ENCODE measurements at regions not wholly inside any gene's neighbourhood (a gene's known extent, or its start where the extent isn't known, plus 50 kb on each side); places are given as distances from the start of the nearest gene placed in this dataset.
"Not testable (repeated sequence)": the region's sequence is repeated elsewhere in the genome, so short reads cannot be mapped to it uniquely, and the experiment has no call there.

DNA sequence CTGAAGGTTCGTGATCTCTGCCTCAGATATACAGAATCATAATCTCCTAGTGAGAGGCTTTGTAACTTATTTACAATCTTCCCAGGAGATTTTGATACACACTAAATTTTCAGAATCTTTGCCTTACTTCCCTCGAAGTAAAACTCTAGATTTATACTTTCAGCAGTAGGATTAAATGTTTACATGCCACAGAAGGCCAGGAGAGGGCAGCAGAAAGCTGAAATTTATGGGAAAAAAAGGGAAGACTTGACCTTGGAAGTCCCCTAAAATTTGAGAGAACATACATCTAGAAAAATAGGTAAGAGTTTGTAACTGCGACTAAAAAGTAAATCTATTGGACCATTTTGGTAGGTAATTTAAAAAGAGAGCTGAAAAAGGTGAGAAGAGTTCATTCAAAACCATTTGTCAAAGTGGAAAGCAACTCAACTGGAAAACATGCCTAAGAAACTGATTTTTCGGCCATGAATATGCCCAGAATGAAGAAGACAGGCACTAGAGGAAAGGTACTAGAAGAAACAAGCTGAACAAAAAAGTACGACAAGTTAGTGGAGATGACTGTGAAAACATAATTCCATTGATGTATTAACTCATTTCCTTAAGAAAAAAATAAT, 242.0 kb upstream of the MDGA2 start:
- peak in 13 of 56 donors; percentile 0 to 59 (median 7) for DNase-seq

DNA sequence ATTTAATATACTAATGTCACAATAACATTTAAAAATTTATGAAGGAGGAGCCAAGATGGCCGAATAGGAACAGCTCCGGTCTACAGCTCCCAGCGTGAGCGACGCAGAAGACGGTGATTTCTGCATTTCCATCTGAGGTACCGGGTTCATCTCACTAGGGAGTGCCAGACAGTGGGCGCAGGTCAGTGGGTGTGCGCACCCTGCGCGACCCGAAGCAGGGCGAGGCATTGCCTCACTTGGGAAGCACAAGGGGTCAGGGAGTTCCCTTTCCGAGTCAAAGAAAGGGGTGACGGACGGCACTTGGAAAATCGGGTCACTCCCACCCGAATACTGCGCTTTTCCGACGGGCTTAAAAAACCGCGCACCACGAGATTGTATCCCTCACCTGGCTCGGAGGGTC, 225.7 kb upstream of the MDGA2 start:
- DNase-seq: not testable (repeated sequence)

DNA sequence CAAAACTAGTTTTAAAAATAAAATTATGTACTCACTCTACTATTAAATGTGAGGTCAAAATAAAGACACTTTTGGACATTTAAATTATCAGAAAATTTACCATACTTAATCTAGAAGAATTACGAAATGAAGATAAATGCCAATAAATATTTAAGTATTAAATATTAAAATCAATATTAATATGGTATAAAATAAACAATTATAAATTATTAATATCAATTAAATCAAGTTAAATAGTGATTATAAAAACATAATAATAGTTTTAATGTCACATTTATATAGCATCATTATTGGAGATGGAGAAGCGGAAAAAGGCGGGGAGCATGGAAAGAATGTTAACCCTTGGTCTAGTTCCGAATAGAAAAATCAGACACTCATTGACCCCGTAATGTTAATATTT, 224.3 kb upstream of the MDGA2 start:
- DNase-seq: no peak

GRCh38 chr14:47874350-47874749, 198.9 kb upstream of the MDGA2 start:
- DNase-seq: no peak

GRCh38 chr14:47872588-47872987, 197.2 kb upstream of the MDGA2 start:
- no peak for DNase-seq

GRCh38 chr14:47863441-47863840, 188.0 kb upstream of the MDGA2 start:
- DNase-seq: no peak

DNA sequence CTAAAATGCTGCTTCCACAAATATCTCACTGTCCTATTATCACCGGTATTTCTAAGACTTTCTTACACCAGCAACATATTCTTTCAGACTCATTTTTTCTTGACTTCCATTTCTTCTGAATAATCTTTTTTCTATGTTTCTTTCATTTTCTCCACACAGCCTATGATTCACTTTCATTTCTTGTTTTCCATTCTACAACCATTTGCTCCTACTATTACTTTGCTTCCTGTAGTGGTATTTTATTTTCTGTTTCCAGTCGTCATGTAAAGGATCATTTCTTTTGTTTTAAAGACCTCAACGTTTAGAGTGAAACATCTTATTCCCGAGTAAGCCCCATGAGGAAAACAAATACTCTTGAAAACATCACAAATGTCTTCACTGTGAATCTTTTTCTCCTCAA, 182.2 kb upstream of the MDGA2 start:
- no peak for DNase-seq

GRCh38 chr14:47852278-47852677, 176.9 kb upstream of the MDGA2 start:
- DNase-seq: no peak

GRCh38 chr14:47846008-47846407, 170.6 kb upstream of the MDGA2 start:
- DNase-seq: no peak

GRCh38 chr14:47843236-47843635, 167.8 kb upstream of the MDGA2 start:
- DNase-seq: no peak

DNA sequence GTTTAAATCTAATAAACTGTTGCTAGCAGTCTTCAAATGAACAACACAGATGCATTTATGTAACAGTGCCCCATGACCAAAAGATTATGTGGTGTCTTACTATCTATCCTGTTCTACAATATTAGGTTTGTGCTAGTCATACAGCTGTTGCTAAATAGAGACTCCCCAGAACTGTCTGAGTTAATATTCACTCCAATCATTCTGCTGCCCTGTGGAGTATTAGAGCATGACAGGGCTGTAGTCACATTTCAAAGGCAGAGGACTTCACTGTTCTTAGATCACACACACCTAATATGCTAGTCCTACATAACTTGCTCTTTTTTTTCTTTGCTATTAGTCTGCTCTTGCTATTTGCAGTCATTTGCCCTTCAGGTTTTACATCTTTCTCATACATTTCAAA, 157.6 kb upstream of the MDGA2 start:
- DNase-seq: no peak

GRCh38 chr14:47826809-47827208, 151.4 kb upstream of the MDGA2 start:
- DNase-seq: no peak

- DNase-seq: no peak
Measured at GRCh38 chr14:47822326-47822725, 146.9 kb upstream of the MDGA2 start.

GRCh38 chr14:47821135-47821534, 145.7 kb upstream of the MDGA2 start:
- DNase-seq: no peak

DNA sequence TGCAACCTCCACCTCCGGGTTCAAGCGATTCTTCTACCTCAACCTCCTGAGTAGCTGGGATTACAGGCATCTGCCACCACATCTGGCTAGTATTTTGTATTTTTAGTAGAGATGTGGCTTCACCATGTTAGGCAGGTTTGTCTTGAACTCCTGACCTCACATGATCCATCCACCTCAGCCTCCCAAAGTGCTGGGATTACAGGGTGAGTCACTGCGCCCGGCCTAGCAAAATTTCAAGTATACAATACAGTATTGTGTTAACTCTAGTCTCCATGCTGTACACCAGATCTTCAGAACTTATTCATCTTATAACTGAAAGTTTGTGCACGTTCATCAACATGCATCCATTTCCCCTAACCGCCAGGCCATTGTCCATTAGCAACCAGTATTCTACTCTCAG, 115.1 kb upstream of the MDGA2 start:
- no peak for DNase-seq

- no peak for DNase-seq
Measured at GRCh38 chr14:47785058-47785457, 109.7 kb upstream of the MDGA2 start.

DNA sequence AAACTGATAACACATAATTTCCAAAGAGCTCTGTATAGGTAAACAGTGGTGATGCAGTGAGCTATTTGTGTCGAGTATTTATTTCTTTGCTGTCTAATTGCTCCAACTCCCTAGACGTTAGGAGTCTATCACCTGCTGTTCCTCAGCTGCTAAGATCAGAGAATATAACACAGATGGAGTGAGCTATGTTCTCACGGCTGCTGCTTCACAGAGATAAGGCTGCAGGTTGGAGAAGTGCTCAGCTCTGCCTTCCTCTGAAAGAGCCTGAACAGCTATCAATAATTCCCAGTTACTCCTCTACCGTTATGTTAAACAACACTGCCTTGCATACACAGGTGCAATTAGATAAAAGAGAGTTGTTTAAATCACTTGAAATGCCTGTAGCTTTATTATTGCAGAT, 103.2 kb upstream of the MDGA2 start:
- no peak for DNase-seq

DNA sequence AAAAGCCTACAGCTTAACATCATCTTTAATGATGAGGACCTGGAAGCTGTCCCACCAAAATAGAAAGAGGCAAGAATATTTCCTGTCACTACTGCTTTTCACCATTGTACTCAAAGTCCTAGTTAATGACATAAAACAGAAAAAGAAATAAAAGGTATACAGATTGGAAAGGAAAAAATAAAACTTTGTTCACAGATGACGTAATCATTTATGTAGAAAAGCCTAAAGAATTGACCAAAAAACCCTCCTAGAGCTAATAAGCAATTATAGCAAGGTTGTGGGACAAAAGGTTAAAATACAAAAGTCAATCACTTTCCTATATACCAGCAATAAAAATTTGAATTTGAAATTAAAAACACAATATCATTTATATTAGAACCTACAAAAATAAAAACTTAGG, 97.2 kb upstream of the MDGA2 start:
- DNase-seq: no peak

GRCh38 chr14:47763188-47763854, 87.9 kb upstream of the MDGA2 start:
- DNase-seq: no peak

DNA sequence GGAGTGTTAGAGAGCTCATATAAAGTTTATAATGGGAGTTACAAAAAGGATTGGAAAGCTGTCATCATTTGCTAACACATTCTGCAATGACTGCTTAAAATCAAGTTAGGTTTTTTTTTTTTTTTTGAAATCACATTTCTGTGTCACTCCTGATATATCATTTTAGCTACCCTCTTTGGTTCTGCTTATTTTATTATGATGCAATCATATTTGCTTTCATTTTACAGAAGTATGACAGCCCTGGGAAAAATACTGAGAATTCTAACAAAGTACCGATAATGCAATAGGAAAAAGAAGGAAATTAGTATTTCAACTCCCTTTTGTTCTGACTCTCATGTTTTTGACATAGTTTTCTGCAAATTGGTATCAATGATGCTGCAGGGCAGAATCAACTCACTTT, 71.6 kb upstream of the MDGA2 start:
- no peak for DNase-seq

DNA sequence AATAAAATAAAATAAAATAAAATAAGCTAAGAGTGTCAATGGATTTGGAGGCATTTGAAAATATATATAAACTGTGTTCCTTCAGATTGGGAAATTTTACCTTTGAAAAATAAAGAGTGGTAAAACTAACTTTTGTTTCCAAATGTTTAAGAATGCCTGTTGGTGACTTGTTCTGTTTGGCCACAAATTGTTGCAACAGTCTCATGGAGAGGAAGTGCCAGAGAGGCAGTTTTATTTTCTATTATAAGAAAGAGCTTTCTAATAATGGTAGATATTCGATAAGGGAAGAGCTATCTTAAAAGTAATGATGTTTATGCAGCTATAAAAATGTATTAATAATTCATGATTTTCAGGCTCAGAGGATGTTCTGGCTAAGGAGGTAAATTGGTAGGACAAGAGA, 68.8 kb upstream of the MDGA2 start:
- no peak for DNase-seq

- no peak for DNase-seq
Measured at GRCh38 chr14:47739541-47739940, 64.1 kb upstream of the MDGA2 start.

DNA sequence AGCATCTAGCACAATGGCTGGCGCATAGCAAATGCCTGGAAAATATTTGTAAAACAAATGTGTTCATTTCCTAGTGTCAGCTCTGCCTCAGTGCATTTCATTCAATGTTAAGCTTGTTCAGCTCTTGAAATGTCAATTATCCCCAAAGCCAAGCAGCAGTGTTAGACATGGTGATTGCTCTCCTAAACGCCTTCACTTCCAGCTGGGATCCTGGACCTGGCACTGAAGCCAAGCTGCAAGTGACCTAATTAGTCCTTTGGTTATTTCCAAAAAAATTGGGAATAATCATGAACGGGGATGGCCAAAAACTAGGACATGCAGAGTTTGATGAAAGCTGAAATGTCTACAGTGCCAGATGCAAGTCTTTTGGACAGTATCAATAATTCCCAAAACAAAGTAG, 54.9 kb upstream of the MDGA2 start:
- peak in 1 of 56 donors; percentile 3 for DNase-seq
